Right lobe of liver (tissue), 6 donors: ENCODE measurements at regions not wholly inside any gene's neighbourhood (a gene's known extent, or its start where the extent isn't known, plus 50 kb on each side); places are given as distances from the start of the nearest gene placed in this dataset.

Source experiments
- ATAC-seq, 4 donors: fragments of 200-7000 bp; cut with Tn5 transposase; one replicate each; pipeline ENCODE4 v1.9.1; 2020; ENCODE audit warnings: mild to moderate bottlenecking in 4 of 4, moderate library complexity in 4 of 4
- DNase-seq, 3 donors: peaks; one replicate each; pipeline ENCODE4 v3.0.0-alpha.2; 2020
- H3K27ac ChIP-seq, 3 donors: fragments of 200-600 bp; one replicate each; pipeline ENCODE4 v1.8.0; 2022
- H3K27me3 ChIP-seq, 2 donors: fragments of 200-600 bp; one replicate each; pipeline ENCODE4 v1.8.0; 2022
- H3K36me3 ChIP-seq, 4 donors: fragments of 200-600 bp; sonication (generic) in 1 of 4; one replicate each; pipeline versions ENCODE4 v1.5.1 to v1.8.0; 2017 to 2022; ENCODE audit warnings: control low read depth in 1 of 4
- H3K4me1 ChIP-seq, 4 donors: fragments of 200-600 bp; sonication (generic) in 1 of 4; one replicate each; pipeline versions ENCODE4 v1.5.1 to v1.8.0; 2017 to 2022; ENCODE audit warnings: control low read depth in 1 of 4
- H3K4me3 ChIP-seq, 3 donors: fragments of 200-600 bp; one replicate each; pipeline ENCODE4 v1.8.0; 2022
- H3K9me3 ChIP-seq, 4 donors: fragments of 200-600 bp; sonication (generic) in 1 of 4; one replicate each; pipeline versions ENCODE4 v1.5.1 to v1.8.0; 2017 to 2022; ENCODE audit warnings: control low read depth in 1 of 4
- POLR2A ChIP-seq: fragments of 450-650 bp; IDR thresholded peaks from one replicate; pipeline ENCODE4 v1.6.1; 2017; ENCODE audit warnings: antibody characterized with exemption, mild to moderate bottlenecking
- WGBS: methylation state at CpG from one replicate; pipeline ENCODE4 v1.1.6; 2018; ENCODE audit warnings: low coverage, low lambda C conversion rate; ENCODE audit not compliant: insufficient coverage; ENCODE audit errors: missing lambda C conversion rate; 5-methylcytosine and 5-hydroxymethylcytosine counted together
- intact Hi-C, 2 donors: fragments of 100-400 bp; cut with DNase I; formaldehyde crosslinking; loops; one replicate each; pipeline versions ENCODE4 v1.11.2 to v1.14.1; 2022
- TF ChIP-seq, protein P1 (sequence below), 4 donors: fragments of 200-600 bp in 3 of 4; fragments of 450-650 bp in 1 of 4; IDR thresholded peaks; one replicate each; pipeline versions ENCODE4 v1.5.1 to v1.8.0; 2016 to 2022; ENCODE audit warnings: antibody characterized with exemption in 4 of 4, mild to moderate bottlenecking in 2 of 4
- donor health status: DM: no; HTN: yes; CAD: no.
- donor health status: DM: no; HTN: no; CAD: no.
- donor health status: DM: no; HTN: no; CAD: no.
- donor health status: DM: no; HTN: yes; CAD: no.
- donor health status: DM: no; HTN: yes; CAD: no.

DNA sequence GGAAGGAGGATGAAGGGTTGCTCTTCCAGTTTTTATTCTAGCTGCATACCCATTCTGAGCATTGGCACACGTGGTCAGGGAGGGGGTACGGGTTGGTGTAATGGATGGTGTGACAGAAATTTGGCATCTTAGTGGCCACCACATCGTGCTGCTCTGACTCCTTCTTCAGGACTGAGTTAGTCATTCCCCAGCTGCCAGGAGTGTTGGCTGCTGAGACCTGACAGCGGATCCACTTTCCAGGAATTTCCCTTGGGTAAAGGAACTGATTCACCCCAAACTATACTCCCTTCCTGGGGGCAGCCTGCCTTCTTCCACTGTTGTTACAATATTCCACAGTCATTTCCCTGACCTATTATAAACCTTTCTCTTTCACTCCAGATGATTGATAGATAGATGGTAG lies 595.5 kb upstream of the KLHL1 start:
- H3K9me3 ChIP-seq = no peaks in the 10 kb centered on the region
- DNase-seq (no peak), ATAC-seq (no peak)
- H3K27me3 ChIP-seq = no peaks in the 10 kb centered on the region
- no peaks in the 10 kb centered on the region for H3K4me1 ChIP-seq
- TF ChIP-seq, protein P1, sequence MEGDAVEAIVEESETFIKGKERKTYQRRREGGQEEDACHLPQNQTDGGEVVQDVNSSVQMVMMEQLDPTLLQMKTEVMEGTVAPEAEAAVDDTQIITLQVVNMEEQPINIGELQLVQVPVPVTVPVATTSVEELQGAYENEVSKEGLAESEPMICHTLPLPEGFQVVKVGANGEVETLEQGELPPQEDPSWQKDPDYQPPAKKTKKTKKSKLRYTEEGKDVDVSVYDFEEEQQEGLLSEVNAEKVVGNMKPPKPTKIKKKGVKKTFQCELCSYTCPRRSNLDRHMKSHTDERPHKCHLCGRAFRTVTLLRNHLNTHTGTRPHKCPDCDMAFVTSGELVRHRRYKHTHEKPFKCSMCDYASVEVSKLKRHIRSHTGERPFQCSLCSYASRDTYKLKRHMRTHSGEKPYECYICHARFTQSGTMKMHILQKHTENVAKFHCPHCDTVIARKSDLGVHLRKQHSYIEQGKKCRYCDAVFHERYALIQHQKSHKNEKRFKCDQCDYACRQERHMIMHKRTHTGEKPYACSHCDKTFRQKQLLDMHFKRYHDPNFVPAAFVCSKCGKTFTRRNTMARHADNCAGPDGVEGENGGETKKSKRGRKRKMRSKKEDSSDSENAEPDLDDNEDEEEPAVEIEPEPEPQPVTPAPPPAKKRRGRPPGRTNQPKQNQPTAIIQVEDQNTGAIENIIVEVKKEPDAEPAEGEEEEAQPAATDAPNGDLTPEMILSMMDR (IDR thresholded peaks at IDR 0.05) = no peak
- no peak for TF ChIP-seq POLR2A
- 58% methylated on average over 4 of the region's 4 CpGs for WGBS
- H3K36me3 ChIP-seq = no peaks in the 10 kb centered on the region
- no peak overlapping the region for H3K27ac ChIP-seq
- intact Hi-C loops = no loop called here
- H3K4me3 ChIP-seq = no peak overlapping the region

DNA sequence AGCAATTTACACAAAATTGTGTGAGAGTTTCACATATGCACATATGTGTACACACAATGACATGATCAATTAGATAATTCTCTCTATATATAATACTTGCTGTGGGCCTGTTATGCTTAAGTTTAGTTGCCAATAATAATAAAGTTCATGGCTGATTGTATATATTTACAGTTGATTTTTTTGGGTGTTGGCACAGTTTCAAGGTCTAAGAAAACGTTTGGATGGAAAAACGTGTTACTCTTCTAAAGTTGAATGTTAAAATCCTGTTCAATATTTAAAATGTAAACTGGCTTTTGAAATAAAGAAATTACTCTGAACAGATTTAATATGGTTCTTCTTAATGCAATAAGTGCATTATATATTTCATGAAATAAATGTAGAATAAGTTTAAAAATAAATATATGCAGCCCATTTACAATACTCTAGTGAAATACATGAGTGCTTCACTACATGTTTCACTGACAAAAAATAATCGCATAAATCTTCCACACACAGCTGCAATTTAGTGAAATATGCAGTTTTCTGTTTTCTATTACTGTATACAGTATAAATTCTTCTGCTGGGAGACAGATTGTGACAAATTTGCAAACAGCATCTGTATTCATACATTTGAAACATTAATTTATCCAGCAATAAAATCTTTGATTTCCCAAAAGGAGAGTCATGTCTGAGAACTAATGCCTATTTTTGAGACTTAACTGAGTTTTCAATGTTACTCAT lies 586.9 kb upstream of the KLHL1 start:
- Histone ChIP-seq H3K4me3 (no peak overlapping the region), H3K9me3 (no peaks in the 10 kb centered on the region), H3K4me1 (no peaks in the 10 kb centered on the region), H3K27ac (no peak overlapping the region), H3K27me3 (no peaks in the 10 kb centered on the region), H3K36me3 (no peaks in the 10 kb centered on the region)
- intact Hi-C loops = no loop called here
- no peak for ATAC-seq
- no peak for TF ChIP-seq POLR2A
- TF ChIP-seq, protein P1 (IDR thresholded peaks at IDR 0.05) = no peak
- DNase-seq = no peak
- 31% methylated on average over 3 of the region's 3 CpGs for WGBS

DNA sequence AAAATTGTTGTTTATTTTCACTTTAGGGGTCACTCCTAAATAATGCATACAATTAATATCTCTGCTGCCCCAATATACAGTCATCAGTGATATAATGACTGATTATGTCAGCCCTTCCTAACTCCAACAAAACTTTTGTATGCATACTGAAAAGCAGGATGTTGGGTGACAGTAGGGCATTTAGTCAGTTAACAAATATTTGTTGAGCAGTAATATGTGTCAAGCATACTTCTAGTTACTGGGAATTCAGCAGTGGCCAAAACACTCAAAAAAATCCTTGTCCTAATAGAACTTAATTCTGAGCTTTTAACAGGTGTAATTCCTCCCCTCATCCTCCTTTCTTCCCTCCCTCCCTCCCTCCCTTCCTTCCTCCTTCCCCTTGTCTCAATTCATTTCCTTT lies 560.7 kb upstream of the KLHL1 start:
- intact Hi-C loops = no loop called here
- H3K4me1 ChIP-seq = no peaks in the 10 kb centered on the region
- H3K27me3 ChIP-seq = no peaks in the 10 kb centered on the region
- no peak overlapping the region for H3K4me3 ChIP-seq
- ATAC-seq = no peak
- TF ChIP-seq POLR2A = no peak
- TF ChIP-seq, protein P1 (IDR thresholded peaks at IDR 0.05) = no peak
- H3K36me3 ChIP-seq = no peaks in the 10 kb centered on the region
- no peak for DNase-seq
- no peaks in the 10 kb centered on the region for H3K9me3 ChIP-seq
- H3K27ac ChIP-seq = no peak overlapping the region

DNA sequence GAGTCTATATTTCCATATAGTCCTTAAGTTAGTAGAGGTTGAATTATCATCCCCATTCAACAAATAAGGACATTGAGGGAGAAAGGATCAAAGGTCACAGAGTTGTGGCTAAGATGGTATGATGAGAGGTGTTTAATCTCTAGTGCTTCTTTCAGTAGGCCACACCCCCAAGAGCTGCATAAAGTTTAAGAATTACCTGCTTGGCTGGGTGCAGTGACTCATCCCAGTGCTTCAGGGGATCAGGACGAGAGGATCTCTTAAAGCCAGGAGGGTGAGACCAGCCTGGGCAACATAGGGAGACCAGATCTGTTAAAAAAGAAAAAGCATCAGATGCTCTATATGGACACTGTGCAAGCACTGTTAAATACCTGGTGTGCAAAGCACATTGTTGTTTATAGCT lies 560.0 kb upstream of the KLHL1 start:
- Histone ChIP-seq H3K9me3 (no peaks in the 10 kb centered on the region), H3K27ac (no peak overlapping the region), H3K27me3 (no peaks in the 10 kb centered on the region), H3K36me3 (no peaks in the 10 kb centered on the region), H3K4me3 (no peak overlapping the region), H3K4me1 (no peaks in the 10 kb centered on the region)
- 47% methylated on average over 1 of the region's 1 CpG for WGBS
- DNase-seq (no peak), ATAC-seq (no peak)
- intact Hi-C loops = no loop called here
- no peak for TF ChIP-seq POLR2A
- TF ChIP-seq, protein P1 (IDR thresholded peaks at IDR 0.05) = no peak
